WTC11 (cell line): ENCODE measurements at regions not wholly inside any gene's neighbourhood (a gene's known extent, or its start where the extent isn't known, plus 50 kb on each side); places are given as distances from the start of the nearest gene placed in this dataset.

ENCODE experiments used
- ATAC-seq: fragments of 200-7000 bp; cut with Tn5 transposase; 2 replicates; pipeline ENCODE4 v1.10.0; 2021; ENCODE audit warnings: mild to moderate bottlenecking, moderate library complexity
- CTCF ChIA-PET: fragments of 300-600 bp; sonication (Branson Sonifier 250); formaldehyde crosslinking; loops from one replicate; lab custom pipeline; 2021; ENCODE audit warnings: antibody characterized with exemption; lab: Charles Lee
- POLR2A ChIA-PET: fragments of 350-600 bp; sonication (Branson Sonifier 250); formaldehyde crosslinking; loops from one replicate; lab custom pipeline; 2021; ENCODE audit warnings: antibody characterized with exemption; lab: Charles Lee
- DNase-seq: peaks from one replicate; pipeline ENCODE4 v3.0.0; 2021; ENCODE audit warnings: low spot score
- H3K27ac Mint-ChIP-seq: 2 replicates; pipeline ENCODE4 v1.8.0; 2021; ENCODE audit warnings: mixed read lengths
- H3K27me3 Mint-ChIP-seq: 2 replicates; pipeline ENCODE4 v1.8.0; 2021; ENCODE audit warnings: low read depth, mild to moderate bottlenecking, moderate library complexity, mixed read lengths
- H3K36me3 Mint-ChIP-seq: 2 replicates; pipeline ENCODE4 v1.8.0; 2021; ENCODE audit warnings: mixed read lengths
- H3K4me1 Mint-ChIP-seq: 2 replicates; pipeline ENCODE4 v1.8.0; 2022; ENCODE audit warnings: mixed read lengths
- H3K4me3 Mint-ChIP-seq: 2 replicates; pipeline ENCODE4 v1.8.0; 2021; ENCODE audit warnings: mild to moderate bottlenecking, moderate library complexity, mixed read lengths
- H3K9me3 Mint-ChIP-seq: 2 replicates; pipeline ENCODE4 v1.8.0; 2021; ENCODE audit warnings: mixed read lengths
- ELF4 ChIP-seq: sonication (generic); formaldehyde crosslinking; IDR thresholded peaks from 2 replicates; pipeline ENCODE4 v1.8.1; 2022; ENCODE audit warnings: low read depth, mild to moderate bottlenecking, moderate library complexity, missing genetic modification reagents
- FOXK1 ChIP-seq: sonication (generic); formaldehyde crosslinking; IDR thresholded peaks from 2 replicates; pipeline ENCODE4 v1.8.0; 2022; ENCODE audit warnings: mild to moderate bottlenecking, moderate library complexity, missing genetic modification reagents
- FOXP1 ChIP-seq: sonication (generic); formaldehyde crosslinking; IDR thresholded peaks from 2 replicates; pipeline ENCODE4 v1.8.0; 2022; ENCODE audit warnings: missing genetic modification reagents, mild to moderate bottlenecking, moderate library complexity, borderline replicate concordance
- GTF2I ChIP-seq: fragments of 250-450 bp; sonication (Bioruptor Pico); conservative IDR thresholded peaks from 2 replicates; pipeline ENCODE4 v1.4.0; 2021; ENCODE audit warnings: mild to moderate bottlenecking
- HMGA2 ChIP-seq: fragments of 250-450 bp; sonication (Bioruptor Pico); IDR thresholded peaks from 2 replicates; pipeline ENCODE4 v1.4.0; 2021; ENCODE audit warnings: mild to moderate bottlenecking, moderate library complexity
- JAZF1 ChIP-seq: fragments of 250-450 bp; sonication (Bioruptor Pico); IDR thresholded peaks from 2 replicates; pipeline ENCODE4 v1.9.0; 2021; ENCODE audit warnings: moderate library complexity, mild to moderate bottlenecking, inconsistent platforms
- JUN ChIP-seq: sonication (generic); formaldehyde crosslinking; IDR thresholded peaks from 2 replicates; pipeline ENCODE4 v1.8.0; 2023; ENCODE audit warnings: mild to moderate bottlenecking, missing genetic modification reagents
- MXD4 ChIP-seq: fragments of 250-450 bp; sonication (Bioruptor Pico); IDR thresholded peaks from 2 replicates; pipeline ENCODE4 v1.8.0; 2021; ENCODE audit warnings: mild to moderate bottlenecking, moderate library complexity, borderline replicate concordance
- NFATC4 ChIP-seq: fragments of 250-450 bp; sonication (Bioruptor Pico); IDR thresholded peaks from 2 replicates; pipeline ENCODE4 v1.9.0; 2021; ENCODE audit warnings: mild to moderate bottlenecking
- NR1H2 ChIP-seq: sonication (generic); formaldehyde crosslinking; IDR thresholded peaks from 2 replicates; pipeline ENCODE4 v1.9.0; 2021; ENCODE audit warnings: mild to moderate bottlenecking, moderate library complexity, missing genetic modification reagents
- NR2C2 ChIP-seq: sonication (generic); formaldehyde crosslinking; IDR thresholded peaks from 2 replicates; pipeline ENCODE4 v1.8.0; 2022; ENCODE audit warnings: mild to moderate bottlenecking, missing genetic modification reagents
- PRRX2 ChIP-seq: fragments of 250-450 bp; sonication (Bioruptor Pico); IDR thresholded peaks from 2 replicates; pipeline ENCODE4 v1.8.0; 2021; ENCODE audit warnings: mild to moderate bottlenecking
- SMAD3 ChIP-seq: sonication (generic); formaldehyde crosslinking; IDR thresholded peaks from 2 replicates; pipeline ENCODE4 v1.8.0; 2022; ENCODE audit warnings: missing genetic modification reagents, mild to moderate bottlenecking, borderline replicate concordance
- SMAD4 ChIP-seq: sonication (generic); formaldehyde crosslinking; IDR thresholded peaks from 2 replicates; pipeline ENCODE4 v1.8.0; 2022; ENCODE audit warnings: mild to moderate bottlenecking, missing genetic modification reagents
- SP1 ChIP-seq: sonication (generic); formaldehyde crosslinking; conservative IDR thresholded peaks from 2 replicates; pipeline ENCODE4 v1.8.1; 2022; ENCODE audit warnings: missing genetic modification reagents
- ZBTB21 ChIP-seq: sonication (generic); formaldehyde crosslinking; IDR thresholded peaks from 2 replicates; pipeline ENCODE4 v1.8.1; 2023; ENCODE audit warnings: mild to moderate bottlenecking, missing genetic modification reagents, borderline replicate concordance
- ZNF232 ChIP-seq: sonication (generic); formaldehyde crosslinking; IDR thresholded peaks from 2 replicates; pipeline ENCODE4 v1.8.0; 2022; ENCODE audit warnings: mild to moderate bottlenecking, missing genetic modification reagents
- ZNF416 ChIP-seq: fragments of 250-450 bp; sonication (Bioruptor Pico); IDR thresholded peaks from 2 replicates; pipeline ENCODE4 v1.9.0; 2021; ENCODE audit warnings: mild to moderate bottlenecking, inconsistent platforms
- TF ChIP-seq, protein P1 (sequence below): sonication (generic); formaldehyde crosslinking; IDR thresholded peaks from 2 replicates; pipeline ENCODE4 v1.8.1; 2022; ENCODE audit warnings: low read depth, missing genetic modification reagents, borderline replicate concordance
- TF ChIP-seq, protein P2 (sequence below): sonication (generic); formaldehyde crosslinking; IDR thresholded peaks from 2 replicates; pipeline ENCODE4 v1.8.0; 2023; ENCODE audit warnings: missing genetic modification reagents
- TF ChIP-seq, protein P3 (sequence below): sonication (generic); formaldehyde crosslinking; conservative IDR thresholded peaks from 2 replicates; pipeline ENCODE4 v1.8.1; 2022; ENCODE audit warnings: mild to moderate bottlenecking, missing genetic modification reagents
- TF ChIP-seq, protein P4 (sequence below): fragments of 200-600 bp; IDR thresholded peaks from 2 replicates; pipeline ENCODE4 v1.8.0; 2022; ENCODE audit warnings: antibody characterized with exemption
- TF ChIP-seq, protein P5 (sequence below): sonication (generic); formaldehyde crosslinking; IDR thresholded peaks from 2 replicates; pipeline ENCODE4 v1.8.1; 2022; ENCODE audit warnings: missing genetic modification reagents, borderline replicate concordance
- TF ChIP-seq, protein P6 (sequence below): sonication (generic); formaldehyde crosslinking; IDR thresholded peaks from 2 replicates; pipeline ENCODE4 v1.8.1; 2022; ENCODE audit warnings: low read depth, mild to moderate bottlenecking, moderate library complexity, missing genetic modification reagents, borderline replicate concordance
- TF ChIP-seq, protein P7 (sequence below): fragments of 250-450 bp; sonication (Bioruptor Pico); IDR thresholded peaks from 2 replicates; pipeline ENCODE4 v2.1.2; 2022; ENCODE audit warnings: mild to moderate bottlenecking, moderate library complexity

DNA sequence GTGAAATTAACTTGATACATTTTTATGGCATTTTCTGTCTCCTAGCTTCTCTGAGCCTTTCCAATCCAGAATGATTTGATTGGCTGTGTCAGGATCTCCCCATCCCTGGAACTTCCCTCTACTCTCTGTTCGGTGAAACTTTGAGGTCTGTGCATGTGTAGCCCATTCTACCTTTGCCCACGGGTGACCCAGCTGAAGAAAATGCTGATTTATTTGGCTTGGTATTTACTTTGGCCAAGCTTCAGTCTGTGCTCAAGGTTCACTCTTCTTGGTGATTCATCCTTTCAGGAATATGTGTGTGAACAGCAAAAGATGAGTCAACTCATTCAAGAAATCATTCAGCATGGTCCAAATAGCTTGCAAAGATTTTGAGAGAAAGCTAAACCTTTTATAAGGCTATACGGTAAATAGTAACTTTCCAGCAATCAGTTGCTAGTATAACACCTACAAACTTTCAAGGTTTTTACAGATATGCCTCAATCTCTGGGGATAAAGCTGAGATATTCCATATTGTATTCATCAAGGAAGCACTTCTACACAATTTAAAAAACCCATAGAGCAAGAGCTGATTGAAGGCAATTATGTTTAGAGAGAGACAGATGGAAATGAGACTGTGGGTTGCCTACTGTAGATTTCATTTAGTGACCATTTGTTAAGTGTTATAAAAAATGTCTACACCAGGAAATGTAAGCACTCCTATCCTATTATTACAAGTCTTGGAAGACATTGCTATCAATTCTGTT is 233.9 kb upstream of the CXXC4 start:
- no peaks in the 10 kb centered on the region for H3K27me3 Mint-ChIP-seq
- H3K36me3 Mint-ChIP-seq, result no peaks in the 10 kb centered on the region
- H3K4me3 Mint-ChIP-seq, result no peak overlapping the region
- no peaks in the 10 kb centered on the region for H3K4me1 Mint-ChIP-seq
- POLR2A ChIA-PET, result no interaction called here
- TF ChIP-seq ZNF232 (CRISPR knock-in tag), result no peak
- TF ChIP-seq, protein P1, sequence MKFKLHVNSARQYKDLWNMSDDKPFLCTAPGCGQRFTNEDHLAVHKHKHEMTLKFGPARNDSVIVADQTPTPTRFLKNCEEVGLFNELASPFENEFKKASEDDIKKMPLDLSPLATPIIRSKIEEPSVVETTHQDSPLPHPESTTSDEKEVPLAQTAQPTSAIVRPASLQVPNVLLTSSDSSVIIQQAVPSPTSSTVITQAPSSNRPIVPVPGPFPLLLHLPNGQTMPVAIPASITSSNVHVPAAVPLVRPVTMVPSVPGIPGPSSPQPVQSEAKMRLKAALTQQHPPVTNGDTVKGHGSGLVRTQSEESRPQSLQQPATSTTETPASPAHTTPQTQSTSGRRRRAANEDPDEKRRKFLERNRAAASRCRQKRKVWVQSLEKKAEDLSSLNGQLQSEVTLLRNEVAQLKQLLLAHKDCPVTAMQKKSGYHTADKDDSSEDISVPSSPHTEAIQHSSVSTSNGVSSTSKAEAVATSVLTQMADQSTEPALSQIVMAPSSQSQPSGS (CRISPR knock-in tag), result no peak
- no peak for TF ChIP-seq JAZF1 (CRISPR knock-in tag)
- TF ChIP-seq FOXP1, result no peak
- TF ChIP-seq, protein P2, sequence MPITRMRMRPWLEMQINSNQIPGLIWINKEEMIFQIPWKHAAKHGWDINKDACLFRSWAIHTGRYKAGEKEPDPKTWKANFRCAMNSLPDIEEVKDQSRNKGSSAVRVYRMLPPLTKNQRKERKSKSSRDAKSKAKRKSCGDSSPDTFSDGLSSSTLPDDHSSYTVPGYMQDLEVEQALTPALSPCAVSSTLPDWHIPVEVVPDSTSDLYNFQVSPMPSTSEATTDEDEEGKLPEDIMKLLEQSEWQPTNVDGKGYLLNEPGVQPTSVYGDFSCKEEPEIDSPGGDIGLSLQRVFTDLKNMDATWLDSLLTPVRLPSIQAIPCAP, result no peak
- no peak for TF ChIP-seq NR2C2
- no peak for TF ChIP-seq FOXK1 (CRISPR knock-in tag)
- TF ChIP-seq, protein P3, sequence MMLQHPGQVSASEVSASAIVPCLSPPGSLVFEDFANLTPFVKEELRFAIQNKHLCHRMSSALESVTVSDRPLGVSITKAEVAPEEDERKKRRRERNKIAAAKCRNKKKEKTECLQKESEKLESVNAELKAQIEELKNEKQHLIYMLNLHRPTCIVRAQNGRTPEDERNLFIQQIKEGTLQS (CRISPR knock-in tag), result no peak
- TF ChIP-seq ZBTB21 (CRISPR knock-in tag), result no peak
- no peak for TF ChIP-seq SMAD3 (CRISPR knock-in tag)
- no peak for TF ChIP-seq NFATC4
- no peak for TF ChIP-seq HMGA2 (CRISPR knock-in tag)
- no peak for TF ChIP-seq PRRX2 (CRISPR knock-in tag)
- TF ChIP-seq ELF4, result no peak
- TF ChIP-seq JUN (CRISPR knock-in tag), result no peak
- TF ChIP-seq, protein P4, sequence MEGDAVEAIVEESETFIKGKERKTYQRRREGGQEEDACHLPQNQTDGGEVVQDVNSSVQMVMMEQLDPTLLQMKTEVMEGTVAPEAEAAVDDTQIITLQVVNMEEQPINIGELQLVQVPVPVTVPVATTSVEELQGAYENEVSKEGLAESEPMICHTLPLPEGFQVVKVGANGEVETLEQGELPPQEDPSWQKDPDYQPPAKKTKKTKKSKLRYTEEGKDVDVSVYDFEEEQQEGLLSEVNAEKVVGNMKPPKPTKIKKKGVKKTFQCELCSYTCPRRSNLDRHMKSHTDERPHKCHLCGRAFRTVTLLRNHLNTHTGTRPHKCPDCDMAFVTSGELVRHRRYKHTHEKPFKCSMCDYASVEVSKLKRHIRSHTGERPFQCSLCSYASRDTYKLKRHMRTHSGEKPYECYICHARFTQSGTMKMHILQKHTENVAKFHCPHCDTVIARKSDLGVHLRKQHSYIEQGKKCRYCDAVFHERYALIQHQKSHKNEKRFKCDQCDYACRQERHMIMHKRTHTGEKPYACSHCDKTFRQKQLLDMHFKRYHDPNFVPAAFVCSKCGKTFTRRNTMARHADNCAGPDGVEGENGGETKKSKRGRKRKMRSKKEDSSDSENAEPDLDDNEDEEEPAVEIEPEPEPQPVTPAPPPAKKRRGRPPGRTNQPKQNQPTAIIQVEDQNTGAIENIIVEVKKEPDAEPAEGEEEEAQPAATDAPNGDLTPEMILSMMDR, result no peak
- no peak for TF ChIP-seq SMAD4 (CRISPR knock-in tag)
- TF ChIP-seq, protein P5, sequence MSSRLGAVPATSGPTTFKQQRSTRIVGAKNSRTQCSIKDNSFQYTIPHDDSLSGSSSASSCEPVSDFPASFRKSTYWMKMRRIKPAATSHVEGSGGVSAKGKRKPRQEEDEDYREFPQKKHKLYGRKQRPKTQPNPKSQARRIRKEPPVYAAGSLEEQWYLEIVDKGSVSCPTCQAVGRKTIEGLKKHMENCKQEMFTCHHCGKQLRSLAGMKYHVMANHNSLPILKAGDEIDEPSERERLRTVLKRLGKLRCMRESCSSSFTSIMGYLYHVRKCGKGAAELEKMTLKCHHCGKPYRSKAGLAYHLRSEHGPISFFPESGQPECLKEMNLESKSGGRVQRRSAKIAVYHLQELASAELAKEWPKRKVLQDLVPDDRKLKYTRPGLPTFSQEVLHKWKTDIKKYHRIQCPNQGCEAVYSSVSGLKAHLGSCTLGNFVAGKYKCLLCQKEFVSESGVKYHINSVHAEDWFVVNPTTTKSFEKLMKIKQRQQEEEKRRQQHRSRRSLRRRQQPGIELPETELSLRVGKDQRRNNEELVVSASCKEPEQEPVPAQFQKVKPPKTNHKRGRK, result no peak
- no peak for ATAC-seq
- H3K27ac Mint-ChIP-seq, result no peak overlapping the region
- DNase-seq, result no peak
- no peaks in the 10 kb centered on the region for H3K9me3 Mint-ChIP-seq
- CTCF ChIA-PET, result no interaction called here

DNA sequence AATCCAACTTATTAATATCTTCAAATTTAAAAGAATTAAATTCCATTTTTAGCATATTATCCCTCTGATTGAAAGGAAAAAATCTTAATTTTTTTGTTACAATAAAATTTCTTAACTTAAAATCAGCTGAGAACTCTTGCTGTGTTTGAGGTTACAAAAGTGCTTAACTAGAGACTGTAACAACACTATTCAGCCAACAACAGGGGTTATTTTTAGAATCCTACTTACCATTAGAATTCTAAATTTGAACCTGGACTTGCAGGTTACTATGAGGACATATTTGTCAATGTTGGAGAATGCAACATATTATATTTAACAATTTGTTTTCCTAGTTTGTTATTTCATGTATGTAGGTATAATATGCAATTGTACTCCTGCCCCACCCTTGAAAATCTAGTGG is 238.1 kb upstream of the CXXC4 start:
- ATAC-seq, result no peak
- Mint-ChIP-seq H3K36me3 (no peaks in the 10 kb centered on the region), H3K4me3 (no peak overlapping the region), H3K9me3 (no peaks in the 10 kb centered on the region), H3K27ac (no peak overlapping the region), H3K27me3 (no peaks in the 10 kb centered on the region), H3K4me1 (peaks cover 5% of the 10 kb centered on the region)
- ChIA-PET CTCF (no interaction called here), POLR2A (no interaction called here)
- TF ChIP-seq FOXP1 (no peak), ZBTB21 (CRISPR knock-in tag) (no peak), SP1 (no peak), MXD4 (CRISPR knock-in tag) (no peak), GTF2I (CRISPR knock-in tag) (no peak), ZNF416 (no peak), NR1H2 (CRISPR knock-in tag) (no peak), NFATC4 (no peak)
- TF ChIP-seq, protein P4, result no peak
- TF ChIP-seq, protein P6, sequence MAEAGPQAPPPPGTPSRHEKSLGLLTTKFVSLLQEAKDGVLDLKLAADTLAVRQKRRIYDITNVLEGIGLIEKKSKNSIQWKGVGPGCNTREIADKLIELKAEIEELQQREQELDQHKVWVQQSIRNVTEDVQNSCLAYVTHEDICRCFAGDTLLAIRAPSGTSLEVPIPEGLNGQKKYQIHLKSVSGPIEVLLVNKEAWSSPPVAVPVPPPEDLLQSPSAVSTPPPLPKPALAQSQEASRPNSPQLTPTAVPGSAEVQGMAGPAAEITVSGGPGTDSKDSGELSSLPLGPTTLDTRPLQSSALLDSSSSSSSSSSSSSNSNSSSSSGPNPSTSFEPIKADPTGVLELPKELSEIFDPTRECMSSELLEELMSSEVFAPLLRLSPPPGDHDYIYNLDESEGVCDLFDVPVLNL (CRISPR knock-in tag), result no peak
- TF ChIP-seq, protein P7, sequence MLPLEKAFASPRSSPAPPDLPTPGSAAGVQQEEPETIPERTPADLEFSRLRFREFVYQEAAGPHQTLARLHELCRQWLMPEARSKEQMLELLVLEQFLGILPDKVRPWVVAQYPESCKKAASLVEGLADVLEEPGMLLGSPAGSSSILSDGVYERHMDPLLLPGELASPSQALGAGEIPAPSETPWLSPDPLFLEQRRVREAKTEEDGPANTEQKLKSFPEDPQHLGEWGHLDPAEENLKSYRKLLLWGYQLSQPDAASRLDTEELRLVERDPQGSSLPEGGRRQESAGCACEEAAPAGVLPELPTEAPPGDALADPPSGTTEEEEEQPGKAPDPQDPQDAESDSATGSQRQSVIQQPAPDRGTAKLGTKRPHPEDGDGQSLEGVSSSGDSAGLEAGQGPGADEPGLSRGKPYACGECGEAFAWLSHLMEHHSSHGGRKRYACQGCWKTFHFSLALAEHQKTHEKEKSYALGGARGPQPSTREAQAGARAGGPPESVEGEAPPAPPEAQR, result no peak
- DNase-seq, result no peak
